HCT116 (cell line): ENCODE measurements at regions not wholly inside any gene's neighbourhood (a gene's known extent, or its start where the extent isn't known, plus 50 kb on each side); places are given as distances from the start of the nearest gene placed in this dataset.
"Not testable (repeated sequence)": the region's sequence is repeated elsewhere in the genome, so short reads cannot be mapped to it uniquely, and the experiment has no call there.

Experiments
- ATAC-seq: fragments of 200-7000 bp; cut with Tn5 transposase; 2 replicates; pipeline ENCODE4 v1.9.1; 2020; ENCODE audit warnings: mild to moderate bottlenecking, moderate library complexity
- BruUV-seq: library from RNA; stranded (reverse); fragments of 400-500 nt; replicated peaks from 2 replicates; lab custom pipeline; 2021; lab: Mats Ljungman, UMichigan
- CTCF ChIA-PET: fragments of 300-600 bp; sonication (Branson Sonifier 250); formaldehyde crosslinking; loops from one replicate; lab custom pipeline; 2021; ENCODE audit warnings: antibody characterized with exemption; lab: Charles Lee
- POLR2A ChIA-PET: fragments of 300-600, 350-600 bp; sonication (Branson Sonifier 250); formaldehyde crosslinking; loops from one replicate; lab custom pipeline; 2021; ENCODE audit warnings: antibody characterized with exemption; lab: Charles Lee
- RAD21 ChIA-PET, 2 experiments: fragments of 300-600 bp; sonication (Branson Sonifier 250); formaldehyde crosslinking; loops; one replicate each; lab custom pipeline; 2023; ENCODE audit warnings: low total read pairs in 2 of 2; ENCODE audit not compliant: uncharacterized antibody in 2 of 2, unreplicated experiment in 2 of 2, low non-redundant PET in 1 of 2; lab: Charles Lee
- DNase-seq: peaks from one replicate; pipeline ENCODE4 v3.0.0-alpha.2; 2010; ENCODE audit warnings: low read depth, low spot score
- H2AFZ ChIP-seq: fragments of 200-600 bp; shearing (Covaris generic), sonication (generic); 2 replicates; pipeline ENCODE4 v1.6.1; 2017; ENCODE audit warnings: low read depth, mixed run types, mixed read lengths, antibody characterized with exemption, low read length; ENCODE audit not compliant: poor library complexity, severe bottlenecking
- H3K27ac ChIP-seq: 2 replicates; pipeline ENCODE4 v1.5.1; 2012; ENCODE audit warnings: low read depth, low read length
- H3K27me3 ChIP-seq: fragments of 200-600 bp; sonication (generic); 2 replicates; pipeline ENCODE4 v1.6.1; 2016; ENCODE audit warnings: mixed run types, low read length, mixed read lengths; ENCODE audit not compliant: insufficient read depth
- H3K36me3 ChIP-seq, 2 experiments: fragments of 200-500 bp in 1 of 2; fragments of 200-600 bp in 1 of 2; sonication (Bioruptor generic) in 1 of 2; sonication (generic) in 1 of 2; 2 replicates each; pipeline versions ENCODE4 v1.5.1 to v1.6.1; 2014 to 2016; ENCODE audit warnings: low read length in 2 of 2, inconsistent platforms in 1 of 2, mixed read lengths in 1 of 2, mixed run types in 1 of 2; ENCODE audit not compliant: insufficient read depth in 2 of 2, control insufficient read depth in 1 of 2
- H3K4me1 ChIP-seq, 2 experiments: fragments of 200-600 bp in 1 of 2; sonication (generic) in 1 of 2; 2 replicates each; pipeline versions ENCODE4 v1.5.1 to v1.6.1; 2012 to 2017; ENCODE audit warnings: low read length in 2 of 2, inconsistent platforms in 1 of 2, mild to moderate bottlenecking in 1 of 2, mixed read lengths in 1 of 2, mixed run types in 1 of 2, moderate library complexity in 1 of 2; ENCODE audit not compliant: insufficient read depth in 2 of 2, control insufficient read depth in 1 of 2
- H3K4me2 ChIP-seq: fragments of 200-600 bp; sonication (generic); 2 replicates; pipeline ENCODE4 v1.6.1; 2017; ENCODE audit warnings: mixed run types, low read length, mixed read lengths
- H3K4me3 ChIP-seq, 2 experiments: fragments of 200-600 bp in 1 of 2; sonication (generic) in 1 of 2; replicated peaks in 1 of 2; 2 replicates each; pipeline ENCODE4 v1.5.1; 2011 to 2016; ENCODE audit warnings: low read length in 2 of 2, control low read depth in 1 of 2, low read depth in 1 of 2, mild to moderate bottlenecking in 1 of 2, mixed read lengths in 1 of 2, mixed run types in 1 of 2
- H3K79me2 ChIP-seq: fragments of 200-600 bp; sonication (generic); 2 replicates; pipeline ENCODE4 v1.6.1; 2017; ENCODE audit warnings: mild to moderate bottlenecking, mixed run types, low read length, moderate library complexity, mixed read lengths; ENCODE audit not compliant: insufficient read depth
- H3K9ac ChIP-seq: fragments of 200-600 bp; sonication (generic); 2 replicates; pipeline ENCODE4 v1.6.1; 2016; ENCODE audit warnings: low read length, mixed read lengths
- H3K9me2 ChIP-seq: fragments of 200-600 bp; sonication (generic), shearing (Covaris generic); 2 replicates; pipeline ENCODE4 v1.6.1; 2017; ENCODE audit warnings: mixed run types, mild to moderate bottlenecking, moderate library complexity; ENCODE audit not compliant: insufficient read depth
- H3K9me3 ChIP-seq, 2 experiments: fragments of 200-500 bp in 1 of 2; fragments of 200-600 bp in 1 of 2; sonication (Bioruptor generic) in 1 of 2; sonication (generic) in 1 of 2; 2 replicates each; pipeline ENCODE4 v1.6.1; 2014 to 2017; ENCODE audit warnings: low read length in 2 of 2, mixed read lengths in 2 of 2, inconsistent platforms in 1 of 2, low read depth in 1 of 2, mild to moderate bottlenecking in 1 of 2, mixed run types in 1 of 2, moderate library complexity in 1 of 2; ENCODE audit not compliant: control insufficient read depth in 1 of 2, insufficient read depth in 1 of 2
- H4K20me1 ChIP-seq: fragments of 200-600 bp; sonication (generic), shearing (Covaris generic); 2 replicates; pipeline ENCODE4 v1.6.1; 2017; ENCODE audit warnings: mixed run types, mild to moderate bottlenecking, moderate library complexity; ENCODE audit not compliant: insufficient read depth
- CTCF ChIP-seq, 3 experiments: fragments of 200-600 bp in 1 of 3; sonication (generic) in 1 of 3; IDR thresholded peaks in 2 of 3; conservative IDR thresholded peaks in 1 of 3; 2 replicates each; pipeline ENCODE4 v1.5.1; 2012 to 2017; ENCODE audit warnings: low read depth in 2 of 3, low read length in 2 of 3, antibody characterized with exemption in 1 of 3, borderline replicate concordance in 1 of 3, control low read depth in 1 of 3, mild to moderate bottlenecking in 1 of 3, mixed read lengths in 1 of 3, mixed run types in 1 of 3, moderate library complexity in 1 of 3; ENCODE audit not compliant: insufficient read depth in 1 of 3
- EZH2 ChIP-seq: fragments of 200-600 bp; sonication (generic); IDR thresholded peaks from 2 replicates; pipeline ENCODE4 v1.6.1; 2017; ENCODE audit warnings: antibody characterized with exemption, mixed run types
- EZH2phosphoT487 ChIP-seq: fragments of 200-600 bp; IDR thresholded peaks from 2 replicates; pipeline ENCODE4 v1.6.1; 2018; ENCODE audit warnings: antibody characterized with exemption, borderline replicate concordance
- JUND ChIP-seq: IDR thresholded peaks from 2 replicates; pipeline ENCODE4 v1.6.1; 2012
- POLR2AphosphoS5 ChIP-seq: IDR thresholded peaks from 2 replicates; pipeline ENCODE4 v1.6.1; 2011; ENCODE audit warnings: mild to moderate bottlenecking, low read depth, low read length, moderate library complexity
- RAD21 ChIP-seq: IDR thresholded peaks from 2 replicates; pipeline ENCODE4 v1.6.1; 2012; ENCODE audit warnings: low read depth, mild to moderate bottlenecking
- YY1 ChIP-seq: IDR thresholded peaks from 2 replicates; pipeline ENCODE4 v1.6.1; 2011; ENCODE audit warnings: low read length, low read depth, moderate library complexity, mild to moderate bottlenecking; ENCODE audit not compliant: insufficient replicate concordance; ENCODE audit errors: extremely low read depth
- ZNF274 ChIP-seq: fragments of 200-500 bp; sonication (Bioruptor generic); IDR thresholded peaks from 2 replicates; pipeline ENCODE4 v1.6.1; 2014; ENCODE audit warnings: mild to moderate bottlenecking, low read depth, low read length, inconsistent platforms
- intact Hi-C: fragments of 100-400 bp; cut with micrococcal nuclease; formaldehyde crosslinking; loops from 2 replicates; pipeline ENCODE4 v1.10.0; 2022
- TF ChIP-seq, protein P1 (sequence below): IDR thresholded peaks from 2 replicates; pipeline ENCODE4 v1.6.1; 2012
- TF ChIP-seq, protein P2 (sequence below): IDR thresholded peaks from 2 replicates; pipeline ENCODE4 v1.6.1; 2012

DNA sequence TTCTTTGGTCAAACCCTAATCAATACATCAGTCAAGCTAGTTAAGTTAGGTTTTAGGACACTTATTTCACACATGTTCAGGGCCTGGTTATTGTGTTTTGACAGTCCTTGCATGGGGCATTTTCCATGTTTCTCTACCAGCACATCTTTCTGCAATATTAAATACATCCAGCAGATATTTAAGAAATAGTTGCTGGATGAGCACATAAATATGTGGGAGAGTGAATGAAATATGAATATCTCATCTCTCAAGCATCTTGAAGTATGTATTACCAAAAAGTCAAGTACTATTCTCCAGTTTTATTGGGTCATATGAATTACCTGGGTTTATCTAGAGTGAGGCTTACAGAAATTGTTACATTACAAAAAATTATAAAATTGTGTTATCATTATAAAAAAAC, 621.9 kb upstream of the GJE1 start:
- no peak overlapping the region for H3K9ac ChIP-seq
- H3K9me3 ChIP-seq: peaks cover 0 to 2% of the 10 kb centered on the region in 2 experiments; a peak in 2 of 4 replicates
- H3K79me2 ChIP-seq: no peaks in the 10 kb centered on the region
- TF ChIP-seq POLR2AphosphoS5: no peak
- no peak for TF ChIP-seq JUND
- TF ChIP-seq, protein P1, sequence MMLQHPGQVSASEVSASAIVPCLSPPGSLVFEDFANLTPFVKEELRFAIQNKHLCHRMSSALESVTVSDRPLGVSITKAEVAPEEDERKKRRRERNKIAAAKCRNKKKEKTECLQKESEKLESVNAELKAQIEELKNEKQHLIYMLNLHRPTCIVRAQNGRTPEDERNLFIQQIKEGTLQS: no peak
- TF ChIP-seq EZH2: no peak
- TF ChIP-seq, protein P2, sequence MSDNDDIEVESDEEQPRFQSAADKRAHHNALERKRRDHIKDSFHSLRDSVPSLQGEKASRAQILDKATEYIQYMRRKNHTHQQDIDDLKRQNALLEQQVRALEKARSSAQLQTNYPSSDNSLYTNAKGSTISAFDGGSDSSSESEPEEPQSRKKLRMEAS: no peak
- TF ChIP-seq ZNF274: no peak
- TF ChIP-seq CTCF (IDR thresholded peaks at IDR 0.05 in 2 of 3, conservative IDR thresholded peaks at IDR 0.05 in 1 of 3; ENCODE audit: borderline replicate concordance in 1 of 3, insufficient read depth in 1 of 3, low read depth in 2 of 3, low read length in 2 of 3): no peak
- no peak for TF ChIP-seq YY1
- no peak for TF ChIP-seq RAD21
- no peak for TF ChIP-seq EZH2phosphoT487
- no peak overlapping the region for H2AFZ ChIP-seq
- DNase-seq (no peak), ATAC-seq (no peak)
- POLR2A ChIA-PET: no interaction called here
- CTCF ChIA-PET: no interaction called here
- H3K27ac ChIP-seq: no peak overlapping the region
- no peaks in the 10 kb centered on the region for H3K36me3 ChIP-seq
- H3K4me2 ChIP-seq: no peak overlapping the region
- BruUV-seq: no TSS peak
- H3K9me2 ChIP-seq: no peaks in the 10 kb centered on the region; the same call in 1 of the 2 replicates
- H3K4me3 ChIP-seq: no peak overlapping the region
- H3K27me3 ChIP-seq: no peaks in the 10 kb centered on the region
- RAD21 ChIA-PET: no interaction called here
- H3K4me1 ChIP-seq: no peaks in the 10 kb centered on the region
- intact Hi-C loops: no loop called here
- no peaks in the 10 kb centered on the region for H4K20me1 ChIP-seq

GRCh38 chr6:141506062-141506461, 626.7 kb upstream of the GJE1 start:
- H3K27me3 ChIP-seq, H4K20me1 ChIP-seq, RAD21 ChIA-PET, H3K79me2 ChIP-seq, H3K4me1 ChIP-seq, intact Hi-C loops, H3K4me2 ChIP-seq, H3K9ac ChIP-seq, H3K9me3 ChIP-seq, H3K9me2 ChIP-seq, BruUV-seq, H3K36me3 ChIP-seq, H3K4me3 ChIP-seq, ATAC-seq, CTCF ChIA-PET, POLR2A ChIA-PET, DNase-seq, H2AFZ ChIP-seq, H3K27ac ChIP-seq: not testable (repeated sequence)

DNA sequence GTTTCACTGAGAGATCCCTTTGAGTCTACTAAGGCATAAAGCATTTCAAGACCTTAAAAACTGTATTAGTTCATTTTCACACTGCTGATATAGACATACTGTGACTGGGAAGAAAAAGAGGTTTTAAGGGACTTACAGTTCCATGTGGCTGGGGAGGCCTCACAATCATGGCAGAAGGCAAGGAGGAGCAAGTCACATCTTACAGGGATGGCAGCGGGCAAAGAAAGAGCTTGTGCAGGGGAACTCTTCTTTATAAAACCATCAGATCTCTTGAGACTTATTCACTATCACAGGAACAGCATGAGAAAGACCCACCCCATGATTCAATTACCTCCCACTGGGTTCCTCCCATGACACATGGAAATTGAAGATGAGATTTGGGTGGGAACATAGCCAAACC, 628.4 kb upstream of the GJE1 start:
- H3K4me1 ChIP-seq, ATAC-seq, BruUV-seq, H3K9me2 ChIP-seq, H3K27ac ChIP-seq, H3K27me3 ChIP-seq, POLR2A ChIA-PET, H3K36me3 ChIP-seq, H3K9me3 ChIP-seq, RAD21 ChIA-PET, H4K20me1 ChIP-seq, DNase-seq, H3K79me2 ChIP-seq, intact Hi-C loops, H3K9ac ChIP-seq, H2AFZ ChIP-seq, H3K4me2 ChIP-seq, CTCF ChIA-PET, H3K4me3 ChIP-seq: not testable (repeated sequence)
